ENCODE measurements at regions not wholly inside any gene's neighbourhood (a gene's known extent, or its start where the extent isn't known, plus 50 kb on each side); places are given as distances from the start of the nearest gene placed in this dataset.

DNA sequence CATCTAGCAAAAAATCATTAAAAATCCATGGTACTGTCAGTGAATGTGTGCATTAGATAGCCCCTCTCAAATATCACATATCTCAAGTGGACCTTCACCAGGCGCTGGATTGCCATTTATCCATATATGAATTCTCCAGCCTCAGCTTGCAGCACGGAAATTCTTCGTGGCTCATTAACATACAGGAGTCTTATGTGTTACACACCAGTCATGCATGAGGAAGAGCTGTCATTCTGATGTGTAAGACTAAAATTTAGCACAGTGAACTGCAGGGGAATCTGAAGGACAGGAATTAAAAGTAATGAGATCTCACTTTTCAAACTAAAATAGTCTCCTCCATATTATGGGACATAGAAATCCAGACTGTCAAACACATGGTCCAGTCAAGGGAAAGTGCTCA, 542.4 kb upstream of the DPP6 start:
- no peak for DNase-seq (ENCODE audit: low read depth)
- no peak for TF ChIP-seq CTCF (IDR thresholded peaks at IDR 0.05; ENCODE audit: low read depth, low read length, missing control alignments)
- no peak overlapping the region for H3K4me3 ChIP-seq (ENCODE audit: low read depth, low read length)

DNA sequence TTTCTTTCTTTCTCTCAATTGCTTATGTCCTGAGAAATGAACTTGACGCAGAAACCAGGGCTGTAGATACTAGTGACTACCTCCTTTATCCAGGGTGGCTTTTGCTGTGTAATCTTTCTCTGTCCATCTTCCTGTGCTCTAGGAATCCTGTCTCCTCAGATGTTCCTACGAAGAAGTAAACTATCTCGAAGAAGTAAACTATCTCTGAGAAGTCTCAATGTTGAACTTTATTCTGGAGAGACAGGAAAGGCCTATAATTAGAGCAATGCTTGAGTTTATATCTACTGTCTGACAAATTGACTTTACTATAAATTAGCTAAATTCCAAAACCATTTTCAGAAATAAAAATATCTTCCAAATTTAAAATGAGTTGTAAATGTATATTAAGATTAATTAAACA, 541.5 kb upstream of the DPP6 start:
- no peak for TF ChIP-seq CTCF (IDR thresholded peaks at IDR 0.05; ENCODE audit: low read depth, low read length, missing control alignments)
- H3K4me3 ChIP-seq (ENCODE audit: low read depth, low read length) = no peak overlapping the region
- no peak for DNase-seq (ENCODE audit: low read depth)

- no peak for DNase-seq (ENCODE audit: low read depth)
- no peak for TF ChIP-seq CTCF (IDR thresholded peaks at IDR 0.05; ENCODE audit: low read depth, low read length, missing control alignments)
- no peak overlapping the region for H3K4me3 ChIP-seq (ENCODE audit: low read depth, low read length)
These were observed 538.2 kb upstream of the DPP6 start for GRCh38 chr7:153514032-153514431.

GRCh38 chr7:153515359-153515758, 536.8 kb upstream of the DPP6 start:
- no peak for DNase-seq (ENCODE audit: low read depth)
- H3K4me3 ChIP-seq (ENCODE audit: low read depth, low read length) = no peak overlapping the region
- TF ChIP-seq CTCF (IDR thresholded peaks at IDR 0.05; ENCODE audit: low read depth, low read length, missing control alignments) = no peak

DNA sequence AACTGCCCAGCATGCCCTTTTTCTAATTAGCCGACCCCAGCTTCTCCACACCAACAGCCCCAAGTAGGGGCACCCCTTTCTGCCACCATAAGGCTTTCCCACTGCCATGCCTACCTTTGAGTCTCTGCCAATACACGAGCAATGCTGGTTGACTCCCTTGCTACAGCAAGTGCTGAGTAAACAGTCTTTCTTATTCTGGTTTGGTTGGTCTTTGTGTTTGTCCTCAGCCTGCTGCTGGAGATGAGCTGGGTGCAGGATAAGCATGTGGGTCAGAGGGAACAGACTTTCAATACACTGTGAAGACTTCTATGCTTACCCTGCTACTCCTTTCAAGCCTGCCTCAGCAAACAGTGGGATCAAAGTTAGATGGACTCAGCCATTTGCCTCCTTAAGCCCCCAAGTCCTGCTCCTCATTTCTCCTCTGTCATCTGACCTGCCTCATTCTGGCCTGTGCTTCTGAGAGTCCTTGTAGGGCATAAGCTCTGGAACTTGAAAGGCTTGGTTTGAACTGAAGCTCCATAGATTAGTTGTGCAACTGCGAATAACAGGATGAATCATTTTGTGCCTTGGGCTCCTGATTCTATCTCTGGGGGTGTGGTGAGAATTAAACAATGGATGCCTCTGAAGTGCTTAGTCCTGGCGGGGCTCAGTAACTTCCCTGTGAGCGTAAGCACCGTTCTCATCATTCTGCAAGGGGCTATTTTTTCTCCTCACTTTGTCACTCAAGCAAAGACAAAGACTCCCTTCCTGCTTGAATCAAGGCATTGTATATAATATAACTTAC, 533.8 kb upstream of the DPP6 start:
- no peak overlapping the region for H3K4me3 ChIP-seq (ENCODE audit: low read depth, low read length)
- no peak for DNase-seq (ENCODE audit: low read depth)
- TF ChIP-seq CTCF (IDR thresholded peaks at IDR 0.05; ENCODE audit: low read depth, low read length, missing control alignments) = no peak

DNA sequence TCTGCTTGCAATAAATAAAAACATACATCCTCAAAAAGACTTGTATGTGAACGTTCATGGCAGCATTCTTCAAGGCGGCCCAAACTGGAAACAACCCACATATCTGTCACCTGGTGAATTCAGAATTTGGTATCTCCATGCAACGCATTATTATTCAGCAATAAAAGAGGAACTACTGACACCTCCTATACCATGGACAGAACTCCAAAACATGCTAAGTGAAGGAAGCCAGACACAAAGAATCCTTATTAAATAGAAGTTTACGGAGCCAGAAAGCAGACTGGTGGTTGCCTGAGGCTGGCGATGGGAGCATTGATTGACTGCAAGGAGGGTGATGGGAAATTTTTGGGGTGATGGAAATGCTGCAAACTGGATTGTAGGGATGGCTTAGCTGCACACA, 530.8 kb upstream of the DPP6 start:
- TF ChIP-seq CTCF (IDR thresholded peaks at IDR 0.05; ENCODE audit: low read depth, low read length, missing control alignments) = no peak
- H3K4me3 ChIP-seq (ENCODE audit: low read depth, low read length) = no peak overlapping the region
- DNase-seq (ENCODE audit: low read depth) = no peak

GRCh38 chr7:153522261-153522660, 529.9 kb upstream of the DPP6 start:
- no peak for TF ChIP-seq CTCF (IDR thresholded peaks at IDR 0.05; ENCODE audit: low read depth, low read length, missing control alignments)
- no peak overlapping the region for H3K4me3 ChIP-seq (ENCODE audit: low read depth, low read length)

More at GRCh38 chr7:153522261-153522660, 529.9 kb upstream of the DPP6 start:
- DNase-seq (ENCODE audit: low read depth) = no peak
